ENCODE measurements at regions not wholly inside any gene's neighbourhood (a gene's known extent, or its start where the extent isn't known, plus 50 kb on each side); places are given as distances from the start of the nearest gene placed in this dataset.
"Not testable (repeated sequence)": the region's sequence is repeated elsewhere in the genome, so short reads cannot be mapped to it uniquely, and the experiment has no call there.

GRCh38 chr20:30484009-30484748 lies 773.3 kb upstream of the DEFB115 start:
- H3K27me3 ChIP-seq = peaks cover 23% of the 10 kb centered on the region
- peak in 1 of 2 donors; percentile 77 for DNase-seq (ENCODE audit: low spot score in 2 of 2)
- TF ChIP-seq POLR2A (IDR thresholded peaks at IDR 0.05) (no peak), POLR2AphosphoS5 (IDR thresholded peaks at IDR 0.05) (no peak), EP300 (IDR thresholded peaks at IDR 0.05) (no peak)
- TF ChIP-seq, protein P1, sequence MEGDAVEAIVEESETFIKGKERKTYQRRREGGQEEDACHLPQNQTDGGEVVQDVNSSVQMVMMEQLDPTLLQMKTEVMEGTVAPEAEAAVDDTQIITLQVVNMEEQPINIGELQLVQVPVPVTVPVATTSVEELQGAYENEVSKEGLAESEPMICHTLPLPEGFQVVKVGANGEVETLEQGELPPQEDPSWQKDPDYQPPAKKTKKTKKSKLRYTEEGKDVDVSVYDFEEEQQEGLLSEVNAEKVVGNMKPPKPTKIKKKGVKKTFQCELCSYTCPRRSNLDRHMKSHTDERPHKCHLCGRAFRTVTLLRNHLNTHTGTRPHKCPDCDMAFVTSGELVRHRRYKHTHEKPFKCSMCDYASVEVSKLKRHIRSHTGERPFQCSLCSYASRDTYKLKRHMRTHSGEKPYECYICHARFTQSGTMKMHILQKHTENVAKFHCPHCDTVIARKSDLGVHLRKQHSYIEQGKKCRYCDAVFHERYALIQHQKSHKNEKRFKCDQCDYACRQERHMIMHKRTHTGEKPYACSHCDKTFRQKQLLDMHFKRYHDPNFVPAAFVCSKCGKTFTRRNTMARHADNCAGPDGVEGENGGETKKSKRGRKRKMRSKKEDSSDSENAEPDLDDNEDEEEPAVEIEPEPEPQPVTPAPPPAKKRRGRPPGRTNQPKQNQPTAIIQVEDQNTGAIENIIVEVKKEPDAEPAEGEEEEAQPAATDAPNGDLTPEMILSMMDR (IDR thresholded peaks at IDR 0.05) = no peak
- no peak overlapping the region for H3K4me3 ChIP-seq
- no peaks in the 10 kb centered on the region for H3K9me3 ChIP-seq
- H3K27ac ChIP-seq = no peak overlapping the region
- 94% methylated on average over 36 of the region's 50 CpGs for WGBS
- no peaks in the 10 kb centered on the region for H3K36me3 ChIP-seq
- H3K4me1 ChIP-seq = no peaks in the 10 kb centered on the region

GRCh38 chr20:30484749-30485070 lies 772.8 kb upstream of the DEFB115 start:
- no peak for TF ChIP-seq POLR2AphosphoS5 (IDR thresholded peaks at IDR 0.05)
- TF ChIP-seq POLR2A (IDR thresholded peaks at IDR 0.05) = no peak
- Histone ChIP-seq H3K4me1 (no peaks in the 10 kb centered on the region), H3K27ac (no peak overlapping the region), H3K27me3 (peaks cover 29% of the 10 kb centered on the region), H3K4me3 (no peak overlapping the region), H3K9me3 (no peaks in the 10 kb centered on the region), H3K36me3 (no peaks in the 10 kb centered on the region)
- peak in 1 of 2 donors; percentile 54 for DNase-seq (ENCODE audit: low spot score in 2 of 2)
- WGBS = 94% methylated on average over 17 of the region's 17 CpGs

GRCh38 chr20:30485331-30486102 lies 771.9 kb upstream of the DEFB115 start:
- Histone ChIP-seq H3K4me1 (no peaks in the 10 kb centered on the region), H3K27me3 (peaks cover 32% of the 10 kb centered on the region), H3K4me3 (no peak overlapping the region), H3K9me3 (no peaks in the 10 kb centered on the region), H3K36me3 (no peaks in the 10 kb centered on the region), H3K27ac (no peak overlapping the region)
- TF ChIP-seq POLR2A (IDR thresholded peaks at IDR 0.05) (no peak), EP300 (IDR thresholded peaks at IDR 0.05) (no peak), POLR2AphosphoS5 (IDR thresholded peaks at IDR 0.05) (no peak)
- TF ChIP-seq, protein P1 (IDR thresholded peaks at IDR 0.05) = no peak
- DNase-seq (ENCODE audit: low spot score in 2 of 2) = peak in 1 of 2 donors; percentile 74
- WGBS = 87% methylated on average over 24 of the region's 50 CpGs

- TF ChIP-seq POLR2A (IDR thresholded peaks at IDR 0.05) (no peak), EP300 (IDR thresholded peaks at IDR 0.05) (no peak), POLR2AphosphoS5 (IDR thresholded peaks at IDR 0.05) (no peak)
- TF ChIP-seq, protein P1 (IDR thresholded peaks at IDR 0.05) = no peak
- WGBS = 96% methylated on average over 11 of the region's 14 CpGs
These were observed 771.4 kb upstream of the DEFB115 start for GRCh38 chr20:30486103-30486478.

DNA sequence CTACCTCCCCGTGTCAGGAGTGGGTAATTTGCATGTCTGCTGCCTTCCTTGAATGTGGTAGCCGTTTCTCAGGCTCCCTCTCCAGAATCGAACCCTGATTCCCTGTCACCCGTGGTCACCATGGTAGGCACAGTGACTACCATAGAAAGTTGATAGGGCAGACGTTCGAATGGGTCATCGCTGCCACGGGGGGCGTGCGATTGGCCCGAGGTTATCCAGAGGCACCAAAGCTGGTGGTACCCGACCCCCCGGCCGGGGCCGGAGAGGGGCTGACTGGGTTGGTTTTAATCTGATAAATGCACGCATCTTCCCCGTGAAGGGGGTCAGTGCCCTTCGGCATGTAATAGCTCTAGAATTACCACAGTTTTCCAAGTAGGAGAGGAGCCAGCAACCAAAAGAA lies 770.0 kb upstream of the DEFB115 start:
- not testable (repeated sequence) for H3K4me3 ChIP-seq, H3K4me1 ChIP-seq, H3K36me3 ChIP-seq, H3K27ac ChIP-seq, H3K9me3 ChIP-seq
- peak in 1 of 2 donors; percentile 69 for DNase-seq (ENCODE audit: low spot score in 2 of 2)
- peaks cover 32% of the 10 kb centered on the region for H3K27me3 ChIP-seq
- WGBS = 91% methylated on average over 7 of the region's 18 CpGs

More at GRCh38 chr20:30486103-30486478, 771.4 kb upstream of the DEFB115 start:
- no peaks in the 10 kb centered on the region for H3K36me3 ChIP-seq
- H3K27me3 ChIP-seq = peaks cover 32% of the 10 kb centered on the region
- no peak overlapping the region for H3K4me3 ChIP-seq
- no peaks in the 10 kb centered on the region for H3K4me1 ChIP-seq
- H3K9me3 ChIP-seq = no peaks in the 10 kb centered on the region
- no peak overlapping the region for H3K27ac ChIP-seq
- peak in 1 of 2 donors; percentile 50 for DNase-seq (ENCODE audit: low spot score in 2 of 2)
